ENCODE measurements at regions not wholly inside any gene's neighbourhood (a gene's known extent, or its start where the extent isn't known, plus 50 kb on each side); places are given as distances from the start of the nearest gene placed in this dataset.

DNA sequence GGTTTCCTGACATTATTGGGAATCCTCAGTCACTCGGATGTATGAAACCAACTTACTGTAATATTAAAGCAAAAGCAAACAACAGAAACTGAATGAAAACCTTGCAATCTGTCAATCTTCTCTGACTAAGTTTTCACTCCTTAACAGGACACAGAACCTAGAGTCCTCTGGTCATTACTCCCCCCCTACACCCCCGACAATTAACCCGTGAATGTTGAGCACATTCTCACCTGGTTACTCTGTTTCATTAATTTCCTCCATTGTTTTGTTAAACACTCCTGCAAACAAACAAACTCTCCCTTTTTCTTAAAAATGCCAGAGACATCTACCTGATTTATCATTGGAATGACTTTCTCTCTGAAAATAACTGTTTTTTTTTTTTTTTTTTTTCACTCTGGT is 469.0 kb upstream of the PRKX start:
- H3K4me1 ChIP-seq (ENCODE audit: control insufficient read depth in 4 of 4, insufficient read depth in 4 of 4, low read length in 3 of 4) = no peaks in the 10 kb centered on the region
- WGBS = 65% methylated on average over 3 of the region's 3 CpGs
- no peak for TF ChIP-seq YY1 (IDR thresholded peaks at IDR 0.05)
- no peak for TF ChIP-seq CTCF (IDR thresholded peaks at IDR 0.05; ENCODE audit: low read depth, low read length, missing input control)
- no peak for TF ChIP-seq RXRA (IDR thresholded peaks at IDR 0.05)
- TF ChIP-seq FOXA2 (IDR thresholded peaks at IDR 0.05) = no peak
- TF ChIP-seq, protein P1, sequence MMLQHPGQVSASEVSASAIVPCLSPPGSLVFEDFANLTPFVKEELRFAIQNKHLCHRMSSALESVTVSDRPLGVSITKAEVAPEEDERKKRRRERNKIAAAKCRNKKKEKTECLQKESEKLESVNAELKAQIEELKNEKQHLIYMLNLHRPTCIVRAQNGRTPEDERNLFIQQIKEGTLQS (IDR thresholded peaks at IDR 0.05) = no peak
- TF ChIP-seq JUND (IDR thresholded peaks at IDR 0.05) = no peak
- no peak for TF ChIP-seq REST (IDR thresholded peaks at IDR 0.05)
- TF ChIP-seq GABPA (IDR thresholded peaks at IDR 0.05 in 1 of 2, conservative IDR thresholded peaks at IDR 0.05 in 1 of 2) = no peak
- TF ChIP-seq FOXA1 (IDR thresholded peaks at IDR 0.05) = no peak
- TF ChIP-seq EGR1 (IDR thresholded peaks at IDR 0.05; ENCODE audit: low read depth in 2 of 2) = no peak
- TF ChIP-seq NR2F2 (IDR thresholded peaks at IDR 0.05) = no peak
- no peak for TF ChIP-seq RAD21 (IDR thresholded peaks at IDR 0.05)
- H3K36me3 ChIP-seq (ENCODE audit: control insufficient read depth in 4 of 4, insufficient read depth in 3 of 4, low read depth in 1 of 4, low read length in 3 of 4) = no peaks in the 10 kb centered on the region
- no peak overlapping the region for H3K9ac ChIP-seq (ENCODE audit: low read depth in 1 of 2, low read length in 2 of 2)
- H3K9me3 ChIP-seq (ENCODE audit: control insufficient read depth in 4 of 4, low read length in 3 of 4) = no peaks in the 10 kb centered on the region
- H3K27me3 ChIP-seq (ENCODE audit: control insufficient read depth in 4 of 4, insufficient read depth in 4 of 4, low read length in 3 of 4) = no peaks in the 10 kb centered on the region
- H3K4me3 ChIP-seq (ENCODE audit: low read depth in 1 of 3, low read length in 3 of 3) = no peak overlapping the region
- DNase-seq (ENCODE audit: low spot score) = no peak
- no peak overlapping the region for H3K27ac ChIP-seq (ENCODE audit: low read depth in 1 of 2, low read length in 2 of 2)

DNA sequence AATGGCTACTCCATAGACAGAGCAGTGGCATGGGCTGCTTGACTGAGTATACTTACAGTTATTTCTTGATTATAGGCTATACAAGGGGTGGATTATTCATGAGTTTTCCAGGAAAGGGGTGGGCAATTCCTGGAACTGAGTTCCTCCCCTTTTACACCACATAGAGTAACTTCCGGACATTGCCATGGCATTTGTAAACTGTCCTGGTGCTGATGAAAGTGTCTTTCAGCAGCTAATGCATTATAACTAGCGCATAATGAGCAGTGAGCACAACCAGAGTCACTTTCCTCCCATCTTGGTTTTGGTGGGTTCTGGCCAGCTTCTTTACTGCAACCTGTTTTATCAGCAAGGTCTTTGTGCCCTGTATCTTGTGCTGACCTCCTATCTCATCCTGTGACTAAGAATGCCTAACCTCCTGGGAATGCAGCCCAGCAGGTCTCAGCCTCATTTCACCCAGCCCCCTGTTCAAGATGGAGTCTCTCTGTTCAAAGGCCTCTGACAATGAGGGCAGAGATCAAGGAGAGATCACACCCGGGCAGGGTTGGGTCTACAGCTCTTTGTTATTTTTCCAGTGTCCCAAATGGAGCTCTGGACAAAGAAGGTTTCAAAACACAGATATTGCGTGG is 468.4 kb upstream of the PRKX start:
- DNase-seq (ENCODE audit: low spot score) = no peak
- Histone ChIP-seq H3K9ac (ENCODE audit: low read depth in 1 of 2, low read length in 2 of 2) (no peak overlapping the region), H3K27ac (ENCODE audit: low read depth in 1 of 2, low read length in 2 of 2) (no peak overlapping the region), H3K36me3 (ENCODE audit: control insufficient read depth in 4 of 4, insufficient read depth in 3 of 4, low read depth in 1 of 4, low read length in 3 of 4) (no peaks in the 10 kb centered on the region), H3K4me1 (ENCODE audit: control insufficient read depth in 4 of 4, insufficient read depth in 4 of 4, low read length in 3 of 4) (no peaks in the 10 kb centered on the region), H3K4me3 (ENCODE audit: low read depth in 1 of 3, low read length in 3 of 3) (no peak overlapping the region), H3K9me3 (ENCODE audit: control insufficient read depth in 4 of 4, low read length in 3 of 4) (no peaks in the 10 kb centered on the region), H3K27me3 (ENCODE audit: control insufficient read depth in 4 of 4, insufficient read depth in 4 of 4, low read length in 3 of 4) (no peaks in the 10 kb centered on the region)
- TF ChIP-seq EGR1 (IDR thresholded peaks at IDR 0.05; ENCODE audit: low read depth in 2 of 2) = no peak
- no peak for TF ChIP-seq MAX (IDR thresholded peaks at IDR 0.05)
- 60% methylated on average over 4 of the region's 4 CpGs for WGBS

All from liver (tissue), 8 donors.